LNCaP clone FGC (cell line): ENCODE measurements at regions not wholly inside any gene's neighbourhood (a gene's known extent, or its start where the extent isn't known, plus 50 kb on each side); places are given as distances from the start of the nearest gene placed in this dataset.
A peak's percentile ranks its signal among the peaks of the same experiment; 100 is the strongest.
"Not testable (repeated sequence)": the region's sequence is repeated elsewhere in the genome, so short reads cannot be mapped to it uniquely, and the experiment has no call there.

Experiments
- DNase-seq: peaks from one replicate; pipeline ENCODE4 v3.0.0-alpha.2; 2011; ENCODE audit warnings: low read depth
- H3K4me3 ChIP-seq: 2 replicates; pipeline ENCODE4 v1.5.1; 2011; ENCODE audit warnings: mild to moderate bottlenecking, low read depth, low read length, control low read depth
- TF ChIP-seq, protein P1 (sequence below): IDR thresholded peaks from 2 replicates; pipeline ENCODE4 v1.5.1; 2012; ENCODE audit warnings: mild to moderate bottlenecking; ENCODE audit not compliant: control insufficient read depth, insufficient read depth; ENCODE audit errors: extremely low read depth

DNA sequence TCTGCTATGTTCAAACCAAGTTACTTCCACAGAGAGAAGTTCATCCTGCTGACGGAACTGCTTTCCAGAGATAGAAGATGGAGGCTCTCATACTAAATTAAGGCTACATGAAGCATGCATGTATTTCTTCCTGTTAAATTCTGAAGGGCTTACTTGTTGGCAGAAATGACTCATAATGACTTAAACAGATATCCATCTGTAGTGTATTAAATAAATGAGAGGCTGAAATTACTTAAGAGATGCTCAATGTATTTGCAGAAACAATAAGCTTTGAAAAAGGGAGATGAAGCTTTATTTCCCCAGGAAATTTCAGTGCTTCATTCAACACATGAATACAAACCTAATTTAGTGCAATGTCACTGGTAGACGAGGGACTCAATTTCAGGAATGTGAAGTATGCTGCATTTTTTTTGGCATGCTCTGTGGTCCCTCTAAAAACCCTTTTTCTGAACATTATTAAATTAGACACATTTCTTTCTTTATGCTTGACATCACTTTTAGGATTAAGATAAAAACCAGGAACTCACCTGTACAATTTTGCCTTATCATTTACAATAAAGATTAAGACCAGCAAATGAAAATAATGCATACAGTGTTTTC lies 759.1 kb upstream of the POU3F4 start:
- DNase-seq = no peak
- no peak overlapping the region for H3K4me3 ChIP-seq
- TF ChIP-seq, protein P1, sequence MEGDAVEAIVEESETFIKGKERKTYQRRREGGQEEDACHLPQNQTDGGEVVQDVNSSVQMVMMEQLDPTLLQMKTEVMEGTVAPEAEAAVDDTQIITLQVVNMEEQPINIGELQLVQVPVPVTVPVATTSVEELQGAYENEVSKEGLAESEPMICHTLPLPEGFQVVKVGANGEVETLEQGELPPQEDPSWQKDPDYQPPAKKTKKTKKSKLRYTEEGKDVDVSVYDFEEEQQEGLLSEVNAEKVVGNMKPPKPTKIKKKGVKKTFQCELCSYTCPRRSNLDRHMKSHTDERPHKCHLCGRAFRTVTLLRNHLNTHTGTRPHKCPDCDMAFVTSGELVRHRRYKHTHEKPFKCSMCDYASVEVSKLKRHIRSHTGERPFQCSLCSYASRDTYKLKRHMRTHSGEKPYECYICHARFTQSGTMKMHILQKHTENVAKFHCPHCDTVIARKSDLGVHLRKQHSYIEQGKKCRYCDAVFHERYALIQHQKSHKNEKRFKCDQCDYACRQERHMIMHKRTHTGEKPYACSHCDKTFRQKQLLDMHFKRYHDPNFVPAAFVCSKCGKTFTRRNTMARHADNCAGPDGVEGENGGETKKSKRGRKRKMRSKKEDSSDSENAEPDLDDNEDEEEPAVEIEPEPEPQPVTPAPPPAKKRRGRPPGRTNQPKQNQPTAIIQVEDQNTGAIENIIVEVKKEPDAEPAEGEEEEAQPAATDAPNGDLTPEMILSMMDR = no peak

DNA sequence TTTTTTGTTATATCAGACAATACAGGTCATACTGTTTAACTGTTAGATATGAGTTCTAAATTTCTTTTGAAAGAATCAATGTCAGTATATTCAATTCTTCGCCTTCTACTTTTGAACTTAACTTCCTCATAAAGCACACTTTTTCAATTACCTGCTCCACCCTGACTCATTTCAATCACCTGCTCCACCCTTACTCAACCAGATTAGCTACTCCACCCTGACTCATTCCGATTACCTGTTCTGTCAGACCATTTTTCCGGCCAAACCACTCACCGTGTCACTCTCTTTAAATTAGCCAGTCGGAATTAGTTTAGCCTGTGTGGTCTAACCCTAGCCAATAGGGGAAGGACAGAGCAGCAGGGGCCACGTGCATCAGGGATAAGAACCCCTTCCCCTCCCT lies 751.8 kb upstream of the POU3F4 start:
- TF ChIP-seq, protein P1 = no peak
- no peak overlapping the region for H3K4me3 ChIP-seq
- DNase-seq = no peak

DNA sequence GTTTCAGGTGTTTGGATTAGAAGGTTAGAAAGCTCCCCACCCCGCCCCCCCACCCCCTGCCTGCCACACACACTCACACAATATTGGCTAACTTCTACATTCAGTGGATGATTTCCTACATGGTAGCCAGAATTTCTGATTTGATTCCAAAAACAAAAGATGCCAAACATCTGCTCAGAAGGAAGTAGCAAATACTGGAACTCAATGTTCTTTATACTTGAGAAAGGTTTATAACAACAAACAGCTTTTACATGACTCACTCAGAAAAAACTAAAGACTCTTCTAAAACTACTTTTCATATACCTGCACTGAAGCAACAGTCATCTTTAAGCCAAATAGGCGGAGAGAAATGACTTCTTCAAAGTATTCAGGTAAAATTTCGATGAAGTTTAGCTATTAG lies 750.5 kb upstream of the POU3F4 start:
- TF ChIP-seq, protein P1 = no peak
- DNase-seq = no peak

DNA sequence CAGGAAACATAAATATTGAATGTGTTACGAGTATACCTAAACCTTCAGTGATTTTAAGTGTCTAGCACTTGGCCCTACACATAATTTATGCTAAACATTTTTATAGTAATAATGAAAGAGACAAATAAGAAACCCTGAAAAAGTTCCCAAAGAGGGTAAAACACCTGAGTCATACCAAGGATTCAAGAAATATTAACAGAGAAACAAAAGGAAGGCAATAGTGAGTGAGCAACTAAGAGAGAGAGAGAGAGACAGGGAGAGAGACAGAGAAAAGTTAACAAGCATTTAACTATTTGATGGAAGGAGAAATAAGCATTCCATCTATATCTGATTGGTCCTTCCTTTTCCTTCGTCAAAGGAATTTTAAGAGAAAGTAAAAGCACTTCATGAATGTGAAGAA lies 743.6 kb upstream of the POU3F4 start:
- no peak overlapping the region for H3K4me3 ChIP-seq
- no peak for DNase-seq
- TF ChIP-seq, protein P1 = no peak

More for the DNA sequence above, 750.5 kb upstream of the POU3F4 start:
- no peak overlapping the region for H3K4me3 ChIP-seq

GRCh38 chrX:82765811-82766210 lies 742.3 kb upstream of the POU3F4 start:
- no peak overlapping the region for H3K4me3 ChIP-seq
- peak; percentile 79 for DNase-seq
- TF ChIP-seq, protein P1 = no peak

DNA sequence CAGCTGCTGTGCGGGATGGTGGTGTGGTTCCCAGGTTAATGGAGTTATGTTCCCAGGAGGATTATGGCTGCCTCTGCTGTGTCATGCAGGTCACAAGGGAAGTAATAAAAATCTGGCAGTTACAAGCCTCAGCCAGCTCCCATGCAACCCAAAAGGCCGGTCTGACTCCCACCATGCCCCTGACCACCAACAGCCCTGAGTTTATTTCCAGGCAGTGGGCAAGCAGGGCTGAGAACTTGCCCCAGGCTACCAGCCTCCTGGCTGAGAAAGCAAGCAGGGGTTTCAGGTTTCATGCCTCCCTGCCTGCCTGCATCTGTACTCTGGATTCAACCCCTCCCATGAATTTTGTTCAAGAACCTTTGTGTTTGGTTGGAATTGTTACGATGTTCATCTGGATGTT lies 732.7 kb upstream of the POU3F4 start:
- TF ChIP-seq, protein P1 = no peak
- no peak for DNase-seq
- no peak overlapping the region for H3K4me3 ChIP-seq

DNA sequence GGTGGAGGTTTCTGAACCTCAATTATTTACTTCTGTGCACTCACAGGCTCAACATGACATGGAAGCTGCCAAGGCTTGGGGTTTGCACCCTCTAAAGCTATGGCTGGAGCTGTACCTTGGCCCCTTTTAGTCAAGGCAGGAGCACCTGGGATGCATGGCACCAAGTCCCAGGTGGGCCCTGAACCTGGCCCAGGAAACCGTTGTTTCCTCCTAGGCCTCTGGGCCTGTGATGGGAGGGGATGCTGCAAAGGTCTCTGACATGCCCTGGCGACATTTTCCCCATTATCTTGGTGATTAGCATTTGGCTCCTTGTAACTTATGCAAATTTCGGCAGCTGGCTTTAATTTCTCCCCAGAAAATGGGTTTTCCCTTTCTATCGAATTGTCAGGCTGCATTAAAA lies 726.1 kb upstream of the POU3F4 start:
- no peak overlapping the region for H3K4me3 ChIP-seq
- TF ChIP-seq, protein P1 = no peak

GRCh38 chrX:82812902-82813301 lies 695.2 kb upstream of the POU3F4 start:
- H3K4me3 ChIP-seq, DNase-seq: not testable (repeated sequence)

More for the DNA sequence above, 726.1 kb upstream of the POU3F4 start:
- DNase-seq = no peak
